GM19372 (cell line): ENCODE measurements at regions not wholly inside any gene's neighbourhood (a gene's known extent, or its start where the extent isn't known, plus 50 kb on each side); places are given as distances from the start of the nearest gene placed in this dataset.

ENCODE experiments used
- ATAC-seq: cut with Tn5 transposase; IDR thresholded peaks from one replicate; pipeline ENCODE4 v1.9.1; 2021; ENCODE audit warnings: mild to moderate bottlenecking, low read depth, moderate library complexity; ENCODE audit not compliant: unreplicated experiment

DNA sequence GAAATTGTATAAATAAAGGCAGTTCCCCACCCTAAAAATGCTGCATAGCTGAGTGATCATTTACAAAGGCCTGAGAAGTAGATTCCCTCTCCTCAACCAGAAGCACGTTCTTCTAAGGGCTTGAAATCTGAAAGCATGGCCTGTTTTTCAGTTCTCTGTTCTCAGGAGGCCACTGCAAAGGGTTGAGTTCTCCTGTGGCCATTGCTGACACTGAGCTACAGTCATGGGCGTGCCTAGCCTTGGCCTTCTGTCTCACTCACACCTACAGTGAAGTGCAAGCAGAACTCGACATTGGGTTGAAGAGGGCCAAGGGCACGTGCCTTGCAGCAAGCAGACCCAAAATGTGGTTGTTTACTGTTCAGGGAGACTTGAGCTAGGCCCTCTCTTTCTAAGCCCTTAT, 276.6 kb upstream of the VLDLR start:
- ATAC-seq: peak; percentile 54

DNA sequence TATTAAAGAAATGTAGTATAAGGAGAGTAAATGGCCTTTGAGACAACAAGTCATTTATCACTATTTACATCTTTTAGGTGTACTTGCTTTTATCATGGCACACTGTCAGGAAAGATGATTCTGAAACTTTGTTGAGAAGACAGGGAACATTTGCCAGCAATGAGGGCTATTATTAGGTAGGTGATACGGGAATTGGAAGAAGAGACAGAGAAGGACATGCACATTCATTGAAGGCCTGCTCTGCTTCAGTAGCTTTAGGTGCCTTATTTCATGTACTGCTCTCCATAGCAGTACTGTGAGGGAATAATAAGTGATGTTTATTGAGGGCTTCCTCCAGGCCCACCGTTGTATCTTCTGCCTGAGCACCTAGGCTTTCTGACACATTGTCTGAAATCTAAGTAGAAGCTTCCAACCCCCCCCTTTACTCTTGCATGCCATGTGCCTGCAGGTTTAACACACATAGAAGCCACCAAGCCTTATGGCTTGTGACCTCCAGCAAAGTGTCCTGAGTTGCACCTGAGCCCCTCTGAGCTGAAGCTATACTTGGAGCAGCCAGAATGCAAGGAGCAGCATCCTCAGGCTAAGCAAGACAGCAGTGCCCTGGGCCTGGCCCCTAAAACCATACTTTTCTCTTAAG, 275.2 kb upstream of the VLDLR start:
- ATAC-seq: no peak

DNA sequence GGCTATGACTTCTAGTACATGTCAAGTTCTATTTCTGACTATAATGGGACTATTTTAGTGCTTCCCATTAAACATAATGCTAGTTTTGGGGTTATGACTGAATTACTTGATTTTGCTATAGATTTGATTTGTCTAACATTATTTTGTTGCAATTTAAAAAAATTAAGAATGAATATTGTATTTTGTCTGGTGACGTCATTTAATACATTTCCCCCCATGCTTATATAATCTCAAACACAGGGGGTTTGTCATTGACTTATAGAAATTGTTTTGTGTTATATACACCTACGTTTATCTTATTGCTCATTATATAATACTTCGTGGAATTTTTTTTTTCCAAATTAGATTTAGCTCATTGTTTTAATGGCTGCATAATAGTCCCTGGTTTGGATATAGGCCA, 270.3 kb upstream of the VLDLR start:
- ATAC-seq: no peak

GRCh38 chr9:2354216-2354615, 267.4 kb upstream of the VLDLR start:
- ATAC-seq: no peak

- ATAC-seq: no peak
Observed at GRCh38 chr9:2354856-2355696, 266.5 kb upstream of the VLDLR start.

- no peak for ATAC-seq
Observed at GRCh38 chr9:2355697-2355983, 265.9 kb upstream of the VLDLR start.

- ATAC-seq: no peak
Observed at GRCh38 chr9:2356041-2356790, 265.4 kb upstream of the VLDLR start.

GRCh38 chr9:2359891-2360471, 261.6 kb upstream of the VLDLR start:
- no peak for ATAC-seq

- ATAC-seq: no peak
Observed at GRCh38 chr9:2362150-2362549, 259.4 kb upstream of the VLDLR start.

DNA sequence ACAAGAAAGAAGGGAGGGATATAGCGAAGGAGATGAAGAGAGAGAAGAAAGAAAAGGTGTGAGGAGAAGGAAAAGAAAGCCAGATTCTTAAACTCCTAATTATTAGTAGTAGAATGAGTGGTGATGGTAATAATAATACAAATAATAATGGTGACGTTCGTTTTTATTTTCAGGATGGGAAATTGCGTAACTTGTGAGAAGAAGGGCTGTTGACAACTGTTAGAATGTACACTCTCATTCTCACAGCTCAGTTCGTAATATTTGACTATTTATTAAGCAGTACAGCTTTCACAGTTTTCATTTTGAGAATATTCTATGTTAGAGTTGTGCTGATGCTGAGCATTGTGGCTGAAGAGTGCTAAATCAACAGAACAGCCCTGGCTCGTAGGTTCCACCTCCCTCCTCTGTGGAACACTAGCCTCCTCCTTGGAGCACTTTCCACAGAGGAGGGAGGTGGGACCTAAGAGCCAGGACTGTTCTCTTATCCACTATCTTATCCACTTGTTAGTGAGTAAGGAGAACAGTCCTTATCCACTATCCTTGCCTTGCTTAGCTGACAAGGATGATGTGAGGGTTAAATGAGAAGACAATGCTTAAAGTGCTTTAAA, 258.3 kb upstream of the VLDLR start:
- no peak for ATAC-seq

GRCh38 chr9:2363781-2364180, 257.8 kb upstream of the VLDLR start:
- ATAC-seq: no peak

DNA sequence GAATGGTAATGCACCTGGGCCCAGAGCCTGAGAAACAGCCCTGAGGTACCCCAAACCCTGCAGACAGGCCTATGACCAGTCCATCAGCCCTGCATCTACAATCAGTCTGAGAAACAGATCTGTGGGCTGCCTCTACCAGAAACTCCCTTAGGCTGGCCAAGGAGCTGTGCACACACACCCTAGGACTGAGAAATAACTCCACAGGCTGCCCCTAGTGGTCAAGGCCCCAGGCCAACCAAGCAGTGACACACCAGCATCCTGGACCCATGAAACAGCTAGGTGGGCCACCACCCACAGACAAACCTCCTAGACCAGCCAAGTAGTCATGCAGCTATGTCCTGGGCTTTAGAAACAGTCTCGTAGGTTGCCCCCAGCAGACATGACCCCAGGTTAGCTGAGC, 253.6 kb upstream of the VLDLR start:
- ATAC-seq: no peak

DNA sequence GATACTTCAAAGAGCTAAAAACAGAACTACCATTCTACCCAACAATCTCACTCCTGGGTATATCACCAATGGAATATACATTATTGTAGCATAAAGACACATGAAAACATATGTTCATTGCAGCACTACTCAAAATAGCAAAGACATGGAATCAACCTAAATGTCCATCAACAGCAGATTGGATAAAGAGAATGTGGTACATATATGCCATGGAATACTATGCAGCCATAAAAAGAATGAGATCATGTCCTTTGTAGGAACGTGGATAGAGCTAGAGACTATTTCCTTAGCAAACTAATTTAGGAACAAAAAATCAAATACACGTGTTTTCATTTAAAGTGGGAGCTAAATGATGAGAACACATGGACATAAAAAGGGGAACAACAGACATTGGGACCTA, 247.9 kb upstream of the VLDLR start:
- ATAC-seq: no peak

- no peak for ATAC-seq
Observed at GRCh38 chr9:2375114-2375513, 246.5 kb upstream of the VLDLR start.

DNA sequence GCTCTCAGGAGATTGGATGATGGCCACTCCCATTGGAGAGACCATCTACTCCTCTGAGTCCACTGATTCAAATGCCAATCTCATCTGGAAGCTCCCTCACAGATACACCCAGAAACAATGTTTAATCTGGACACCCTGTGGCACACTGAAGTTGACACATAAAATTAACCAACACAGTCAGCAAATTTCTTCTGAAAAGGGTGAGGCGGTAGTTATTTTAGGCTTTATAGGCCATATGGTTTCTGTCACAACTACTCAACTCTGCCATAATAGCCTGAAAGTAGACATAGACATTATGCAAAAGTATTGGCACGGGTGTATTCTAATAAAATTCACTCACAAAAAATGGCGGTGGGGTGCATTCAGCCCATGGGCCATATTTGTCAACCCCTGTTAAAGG, 244.5 kb upstream of the VLDLR start:
- no peak for ATAC-seq

GRCh38 chr9:2377834-2378233, 243.8 kb upstream of the VLDLR start:
- ATAC-seq: no peak

GRCh38 chr9:2378266-2378665, 243.3 kb upstream of the VLDLR start:
- ATAC-seq: no peak

DNA sequence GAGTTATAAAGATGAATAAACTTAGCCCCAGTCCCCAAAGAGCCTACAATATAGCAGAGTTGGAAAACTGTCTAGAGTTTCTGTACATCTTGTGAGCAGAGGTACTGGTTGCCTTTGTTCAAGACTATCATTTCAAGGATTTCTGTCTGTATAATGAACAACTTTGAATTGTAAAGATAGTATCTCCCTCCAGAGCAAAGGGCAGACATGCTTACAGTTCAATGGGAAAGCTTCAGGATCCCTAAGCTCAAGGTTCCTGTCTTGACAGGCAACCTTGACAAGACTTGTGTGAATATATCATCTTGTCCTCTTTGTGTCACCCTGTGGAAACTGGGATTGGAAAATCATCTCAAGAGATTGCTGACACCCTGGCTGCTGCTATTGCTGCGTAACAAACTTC, 242.8 kb upstream of the VLDLR start:
- no peak for ATAC-seq

DNA sequence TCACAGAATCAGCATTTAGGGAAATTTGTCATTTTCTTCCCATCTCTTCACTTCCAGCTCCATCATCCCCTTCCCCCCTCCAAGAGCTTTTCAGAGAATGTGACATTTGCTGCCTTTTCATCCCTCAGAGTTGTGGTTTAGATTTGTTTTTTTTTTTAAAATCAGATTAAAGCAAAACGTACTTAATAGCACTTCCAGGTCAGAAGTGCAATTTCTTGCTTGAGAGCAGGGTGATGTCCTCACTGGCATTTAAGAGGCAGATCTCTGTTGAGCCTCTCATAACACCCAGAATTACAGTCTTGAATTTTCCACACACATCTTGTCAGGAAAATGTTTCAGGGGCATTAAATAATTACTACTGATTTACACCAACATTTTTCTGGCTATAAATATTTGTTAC, 236.8 kb upstream of the VLDLR start:
- ATAC-seq: no peak

- no peak for ATAC-seq
Observed at GRCh38 chr9:2385746-2386145, 235.8 kb upstream of the VLDLR start.

DNA sequence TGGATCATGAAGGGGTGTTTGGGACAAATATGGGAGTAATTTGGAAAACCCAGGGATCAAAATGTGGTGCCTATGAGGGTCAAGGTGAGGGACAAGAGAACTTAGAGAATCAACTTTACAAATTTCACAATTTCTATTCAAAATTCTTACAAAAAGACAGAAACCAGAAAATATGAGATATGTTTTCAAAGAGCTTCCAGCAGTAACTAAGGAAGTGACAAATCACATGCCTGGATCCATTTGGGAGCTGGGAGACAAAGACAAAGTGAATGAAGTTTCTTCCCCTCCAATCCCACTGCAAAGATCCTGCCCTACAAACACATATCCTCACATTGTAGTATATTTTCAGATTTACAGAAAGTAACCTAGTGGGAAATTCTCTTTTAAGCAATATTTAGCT, 235.0 kb upstream of the VLDLR start:
- ATAC-seq: no peak
